AG09309 (cell line): ENCODE measurements at regions not wholly inside any gene's neighbourhood (a gene's known extent, or its start where the extent isn't known, plus 50 kb on each side); places are given as distances from the start of the nearest gene placed in this dataset.

Experiments
- DNase-seq: peaks from one replicate; pipeline ENCODE4 v3.0.0-alpha.2; 2010; ENCODE audit warnings: low read depth
- H3K4me3 ChIP-seq: 2 replicates; pipeline ENCODE4 v1.5.1; 2011; ENCODE audit warnings: mild to moderate bottlenecking, low read depth, low read length, moderate library complexity; ENCODE audit not compliant: control insufficient read depth
- CTCF ChIP-seq: IDR thresholded peaks from 2 replicates; pipeline ENCODE4 v1.5.1; 2011; ENCODE audit warnings: mild to moderate bottlenecking, low read depth, low read length, inconsistent platforms; ENCODE audit not compliant: insufficient read depth, control insufficient read depth; ENCODE audit errors: missing control alignments

DNA sequence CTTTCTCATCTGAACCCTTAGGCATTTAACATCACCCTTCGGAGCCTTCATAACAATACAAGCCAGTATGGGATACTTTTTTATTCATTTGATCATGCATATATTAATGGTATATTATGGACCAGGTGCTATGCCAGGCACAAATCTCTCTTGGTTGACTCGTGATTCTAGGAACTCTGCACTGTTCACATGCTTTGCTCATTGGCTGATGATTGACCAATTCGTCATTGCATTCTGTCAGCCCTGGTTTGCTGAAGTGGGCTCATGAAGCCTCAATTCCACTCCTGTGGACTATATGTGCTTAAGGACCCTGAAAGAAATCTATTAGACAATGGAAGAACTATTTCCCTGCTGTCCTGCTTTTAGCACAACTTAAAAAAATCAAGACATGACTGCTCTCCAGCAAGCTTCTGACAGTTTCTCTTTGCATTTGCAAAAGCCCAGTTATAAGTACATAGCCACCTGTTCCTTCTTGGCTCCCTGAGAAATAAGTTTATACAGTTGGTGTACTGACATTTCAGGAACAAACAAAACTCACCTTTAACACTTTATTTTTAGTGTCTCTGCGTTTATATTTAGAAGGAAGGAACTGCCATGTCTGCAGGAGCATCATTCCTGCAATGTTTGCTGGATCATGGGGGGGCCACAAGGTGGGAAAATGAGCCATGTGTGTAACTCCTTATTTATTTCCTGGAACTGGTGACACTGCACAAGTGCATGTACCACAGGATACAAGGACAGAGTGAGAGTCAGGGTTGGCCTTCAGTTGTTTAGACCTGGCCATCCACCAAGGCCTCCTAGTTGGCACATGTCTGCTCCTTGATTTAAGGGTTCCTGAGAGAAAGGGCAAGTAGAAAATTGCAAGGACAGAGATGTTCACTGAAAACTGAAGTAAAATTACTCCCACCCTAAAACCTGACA lies 146.0 kb upstream of the NAMPT start:
- DNase-seq, result no peak
- no peak for TF ChIP-seq CTCF
- no peak overlapping the region for H3K4me3 ChIP-seq

DNA sequence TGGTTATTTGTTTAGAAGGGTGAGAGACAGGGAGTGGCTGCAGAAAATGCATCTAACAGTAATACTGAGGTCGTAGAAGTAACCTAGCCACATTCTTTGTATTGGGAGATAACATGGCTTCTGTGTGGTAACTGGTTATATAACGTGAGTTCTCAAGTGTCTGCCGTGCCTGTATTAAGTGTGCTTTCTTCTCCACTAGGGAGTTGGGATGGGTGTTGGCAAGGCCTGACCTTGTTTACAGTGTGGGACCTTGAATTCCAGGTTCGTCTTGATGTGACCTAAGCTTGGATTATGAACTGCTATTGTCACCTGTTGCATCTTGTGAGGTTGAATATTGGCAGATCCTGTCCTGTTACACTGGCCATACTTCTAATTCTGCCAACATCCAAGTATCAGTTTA lies 145.3 kb upstream of the NAMPT start:
- no peak for DNase-seq
- no peak for TF ChIP-seq CTCF
- no peak overlapping the region for H3K4me3 ChIP-seq

DNA sequence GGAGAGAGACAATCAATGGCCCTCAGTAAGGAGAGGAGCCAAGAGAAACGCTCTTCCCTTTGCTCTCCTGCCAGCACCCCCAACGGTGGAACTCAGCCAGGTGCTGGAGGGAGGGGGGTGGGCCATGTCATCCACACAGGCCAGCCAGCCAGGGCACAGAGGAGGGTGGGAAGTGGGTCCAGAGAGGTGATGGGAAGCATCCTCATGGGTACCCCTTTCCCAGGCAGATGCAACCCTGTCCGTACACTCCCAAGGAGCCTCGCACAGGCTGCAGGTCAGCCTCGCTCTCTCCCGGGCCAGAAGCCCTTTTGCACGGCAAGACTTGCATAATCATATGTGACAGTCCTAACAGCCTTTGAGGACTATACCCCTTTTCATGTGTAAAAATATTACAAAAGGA lies 142.0 kb upstream of the NAMPT start:
- H3K4me3 ChIP-seq, result no peak overlapping the region
- DNase-seq, result no peak
- TF ChIP-seq CTCF, result no peak

GRCh38 chr7:106425017-106425719 lies 140.4 kb upstream of the NAMPT start:
- TF ChIP-seq CTCF, result no peak
- H3K4me3 ChIP-seq, result no peak overlapping the region
- peak; percentile 100 for DNase-seq

DNA sequence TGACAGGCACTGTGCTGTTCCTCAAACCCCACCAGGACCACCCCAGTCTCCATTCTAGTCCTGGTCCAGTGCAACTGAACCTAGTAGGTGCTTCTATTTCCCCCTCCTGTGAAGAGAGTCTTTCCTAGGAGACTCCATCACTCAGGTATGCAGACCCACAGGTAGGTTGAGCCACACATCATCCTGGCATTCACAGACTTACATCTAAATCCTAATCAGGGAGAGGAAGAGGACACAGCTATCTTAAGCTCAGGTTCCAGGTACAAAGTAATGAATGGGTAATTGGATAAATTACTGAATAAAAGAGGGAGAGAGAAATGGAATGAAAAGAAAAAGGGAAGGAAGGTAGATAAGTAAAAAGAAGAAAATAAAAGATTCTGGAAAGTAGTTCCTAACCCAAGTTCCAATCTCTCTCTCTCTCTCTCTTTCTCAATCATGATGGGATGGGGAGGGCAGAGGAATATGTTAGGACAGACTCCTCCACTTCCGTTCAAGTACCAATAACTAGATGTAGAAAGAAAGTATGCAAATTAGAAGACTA lies 139.8 kb upstream of the NAMPT start:
- no peak for DNase-seq
- TF ChIP-seq CTCF, result no peak
- no peak overlapping the region for H3K4me3 ChIP-seq

DNA sequence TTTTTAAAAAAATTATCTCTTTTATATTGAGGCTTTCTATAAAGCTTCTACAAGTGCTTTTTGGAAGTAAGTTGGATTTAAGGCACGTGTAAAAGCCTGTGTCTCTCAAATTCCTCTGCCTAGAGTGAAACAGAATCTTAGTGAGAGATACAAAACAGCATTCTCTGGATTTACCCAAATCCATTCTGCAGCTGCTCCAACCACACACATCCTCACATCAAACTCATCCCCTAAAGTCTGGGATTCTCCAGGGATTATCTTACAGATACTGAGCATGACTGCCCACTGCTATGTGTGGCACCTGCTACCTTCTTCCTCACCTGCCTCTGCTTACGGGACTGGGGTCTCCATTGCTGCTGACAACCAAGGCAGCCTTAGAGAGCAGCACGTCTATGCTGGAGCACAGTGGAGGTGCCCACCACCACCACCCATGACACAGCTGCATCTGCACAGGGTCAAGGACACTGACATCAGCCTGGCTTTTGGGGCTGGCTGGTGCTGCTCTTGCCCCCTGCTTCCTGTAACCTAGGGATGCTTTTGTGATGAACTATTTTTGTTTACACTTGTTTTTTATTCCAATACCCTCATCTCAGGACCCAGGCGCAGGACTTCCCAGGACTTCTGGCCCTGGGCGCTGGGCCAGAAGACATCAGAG lies 139.2 kb upstream of the NAMPT start:
- DNase-seq, result no peak
- no peak overlapping the region for H3K4me3 ChIP-seq
- no peak for TF ChIP-seq CTCF
